ENCODE measurements at regions not wholly inside any gene's neighbourhood (a gene's known extent, or its start where the extent isn't known, plus 50 kb on each side); places are given as distances from the start of the nearest gene placed in this dataset.

GRCh38 chr5:175285261-175285660 lies 158.7 kb downstream of the DRD1 start:
- Histone ChIP-seq H3K4me1 (ENCODE audit: control insufficient read depth in 1 of 2, insufficient read depth in 2 of 2, low read length in 2 of 2) (peaks cover 3 to 11% of the 10 kb centered on the region in 2 experiments), H3K27ac (ENCODE audit: low read depth, low read length) (no peak overlapping the region), H4K12ac (ENCODE audit: low read depth, low read length) (no peak overlapping the region), H3K18ac (ENCODE audit: low read length) (no peak overlapping the region), H3K9ac (ENCODE audit: low read length) (no peak overlapping the region), H3K27me3 (ENCODE audit: insufficient read depth, low read length) (no peaks in the 10 kb centered on the region), H3K79me2 (ENCODE audit: control insufficient read depth, insufficient read depth, low read length, poor library complexity) (peaks cover 2% of the 10 kb centered on the region), H3K36me3 (ENCODE audit: control insufficient read depth in 1 of 2, insufficient read depth in 2 of 2, low read length in 2 of 2) (no peaks in the 10 kb centered on the region), H2BK5ac (ENCODE audit: low read depth, low read length, poor library complexity) (no peak overlapping the region), H4K8ac (ENCODE audit: low read depth, low read length) (no peak overlapping the region), H3K9me3 (ENCODE audit: insufficient read depth, low read depth, low read length) (peaks cover 2% of the 10 kb centered on the region), H3K4me2 (ENCODE audit: low read length) (no peak overlapping the region), H3K79me1 (ENCODE audit: low read length) (peaks cover 14% of the 10 kb centered on the region), H2BK12ac (ENCODE audit: low read length) (no peak overlapping the region), H3K4ac (ENCODE audit: low read depth, low read length) (no peak overlapping the region), H4K91ac (ENCODE audit: low read depth, low read length) (no peak overlapping the region), H2AFZ (ENCODE audit: insufficient read depth, low read length, poor library complexity) (no peak overlapping the region), H3K14ac (ENCODE audit: low read length) (no peak overlapping the region), H2AK5ac (ENCODE audit: low read length) (no peak overlapping the region), H2BK120ac (ENCODE audit: insufficient read depth, low read length, poor library complexity) (no peak overlapping the region), H3K4me3 (ENCODE audit: low read depth, low read length) (no peak overlapping the region), H3K23ac (ENCODE audit: low read length) (no peak overlapping the region)
- peak; percentile 35 to 80 for DNase-seq

DNA sequence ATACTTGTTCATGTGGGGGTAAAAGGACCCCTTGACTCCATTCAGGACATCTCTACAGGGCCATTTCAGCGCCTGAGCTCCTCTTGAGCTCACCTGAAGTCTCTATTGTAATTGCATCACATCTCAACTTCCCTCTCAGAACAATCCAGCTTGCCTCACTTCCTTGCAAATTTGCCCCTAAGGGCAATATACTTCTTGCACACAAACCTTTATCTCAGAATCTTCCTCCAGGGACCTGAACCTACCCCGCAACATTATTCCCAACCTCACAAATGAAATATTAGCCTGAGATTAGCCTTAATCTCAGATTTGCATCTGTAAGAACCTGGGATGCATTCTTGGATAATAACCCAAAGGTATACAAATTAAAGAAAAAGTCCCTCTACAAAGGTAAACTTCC lies 159.2 kb downstream of the DRD1 start:
- H4K91ac ChIP-seq (ENCODE audit: low read depth, low read length), result no peak overlapping the region
- peaks cover 14% of the 10 kb centered on the region for H3K79me1 ChIP-seq (ENCODE audit: low read length)
- no peak overlapping the region for H3K4me3 ChIP-seq (ENCODE audit: low read depth, low read length)
- no peak overlapping the region for H2BK12ac ChIP-seq (ENCODE audit: low read length)
- H3K23ac ChIP-seq (ENCODE audit: low read length), result no peak overlapping the region
- H3K9me3 ChIP-seq (ENCODE audit: insufficient read depth, low read depth, low read length), result peaks cover 2% of the 10 kb centered on the region
- no peak overlapping the region for H2BK5ac ChIP-seq (ENCODE audit: low read depth, low read length, poor library complexity)
- peak; percentile 69 to 98 for DNase-seq
- WGBS (ENCODE audit: extremely low coverage, insufficient coverage, insufficient read length), result no CpG with 5 or more reads among the region's 2 CpGs
- H3K9ac ChIP-seq (ENCODE audit: low read length), result no peak overlapping the region
- H2BK120ac ChIP-seq (ENCODE audit: insufficient read depth, low read length, poor library complexity), result no peak overlapping the region
- H3K4me1 ChIP-seq (ENCODE audit: control insufficient read depth in 1 of 2, insufficient read depth in 2 of 2, low read length in 2 of 2), result peaks cover 3 to 9% of the 10 kb centered on the region in 2 experiments
- H3K36me3 ChIP-seq (ENCODE audit: control insufficient read depth in 1 of 2, insufficient read depth in 2 of 2, low read length in 2 of 2), result no peaks in the 10 kb centered on the region
- no peak overlapping the region for H3K4me2 ChIP-seq (ENCODE audit: low read length)
- no peak overlapping the region for H4K8ac ChIP-seq (ENCODE audit: low read depth, low read length)
- H3K18ac ChIP-seq (ENCODE audit: low read length), result no peak overlapping the region
- no peak overlapping the region for H2AK5ac ChIP-seq (ENCODE audit: low read length)
- H4K12ac ChIP-seq (ENCODE audit: low read depth, low read length), result no peak overlapping the region
- H3K27ac ChIP-seq (ENCODE audit: low read depth, low read length), result no peak overlapping the region
- H3K27me3 ChIP-seq (ENCODE audit: insufficient read depth, low read length), result no peaks in the 10 kb centered on the region
- H3K4ac ChIP-seq (ENCODE audit: low read depth, low read length), result no peak overlapping the region
- H2AFZ ChIP-seq (ENCODE audit: insufficient read depth, low read length, poor library complexity), result no peak overlapping the region
- no peak overlapping the region for H3K14ac ChIP-seq (ENCODE audit: low read length)
- peaks cover 2% of the 10 kb centered on the region for H3K79me2 ChIP-seq (ENCODE audit: control insufficient read depth, insufficient read depth, low read length, poor library complexity)

DNA sequence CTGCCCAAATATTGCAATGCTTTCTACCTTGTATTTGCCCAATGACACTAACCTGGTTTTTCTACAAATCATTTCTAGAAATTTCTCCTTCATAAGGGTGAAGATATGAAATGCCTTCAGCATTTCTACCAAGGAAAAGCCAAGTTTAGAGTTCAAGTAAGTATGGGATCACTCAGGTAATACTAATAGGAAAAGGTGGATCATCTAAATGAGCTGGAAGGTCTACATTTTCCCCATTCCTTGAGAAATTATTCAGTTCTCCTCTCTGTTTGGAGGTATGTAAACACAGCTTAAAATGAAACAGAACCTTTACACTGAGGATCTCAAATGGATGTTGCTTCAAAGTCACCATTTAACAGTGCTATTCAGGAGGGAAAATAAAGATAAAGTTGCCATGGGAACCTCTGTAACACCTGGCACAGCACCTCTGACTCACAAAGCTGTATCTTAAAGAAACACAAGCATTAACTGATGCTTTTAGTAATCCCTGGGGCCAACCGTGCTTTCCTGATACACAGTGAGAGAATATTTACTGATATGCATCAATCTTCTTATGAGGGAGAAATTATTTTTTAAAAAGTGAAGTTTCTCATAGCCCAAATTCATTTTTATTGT lies 161.3 kb downstream of the DRD1 start:
- Histone ChIP-seq H2AK5ac (ENCODE audit: low read length) (no peak overlapping the region), H3K27me3 (ENCODE audit: insufficient read depth, low read length) (no peaks in the 10 kb centered on the region), H3K4ac (ENCODE audit: low read depth, low read length) (no peak overlapping the region), H2BK12ac (ENCODE audit: low read length) (no peak overlapping the region), H3K79me2 (ENCODE audit: control insufficient read depth, insufficient read depth, low read length, poor library complexity) (no peaks in the 10 kb centered on the region), H4K91ac (ENCODE audit: low read depth, low read length) (no peak overlapping the region), H2BK120ac (ENCODE audit: insufficient read depth, low read length, poor library complexity) (no peak overlapping the region), H3K18ac (ENCODE audit: low read length) (no peak overlapping the region), H2AFZ (ENCODE audit: insufficient read depth, low read length, poor library complexity) (no peak overlapping the region), H3K4me3 (ENCODE audit: low read depth, low read length) (no peak overlapping the region), H3K23ac (ENCODE audit: low read length) (no peak overlapping the region), H3K9me3 (ENCODE audit: insufficient read depth, low read depth, low read length) (no peaks in the 10 kb centered on the region), H4K8ac (ENCODE audit: low read depth, low read length) (no peak overlapping the region), H3K27ac (ENCODE audit: low read depth, low read length) (no peak overlapping the region), H3K36me3 (ENCODE audit: control insufficient read depth in 1 of 2, insufficient read depth in 2 of 2, low read length in 2 of 2) (no peaks in the 10 kb centered on the region), H3K14ac (ENCODE audit: low read length) (no peak overlapping the region), H3K9ac (ENCODE audit: low read length) (no peak overlapping the region), H3K79me1 (ENCODE audit: low read length) (peaks cover 6% of the 10 kb centered on the region), H3K4me1 (ENCODE audit: control insufficient read depth in 1 of 2, insufficient read depth in 2 of 2, low read length in 2 of 2) (peaks cover 0 to 5% of the 10 kb centered on the region in 2 experiments), H2BK5ac (ENCODE audit: low read depth, low read length, poor library complexity) (no peak overlapping the region), H3K4me2 (ENCODE audit: low read length) (no peak overlapping the region), H4K12ac (ENCODE audit: low read depth, low read length) (no peak overlapping the region)
- DNase-seq, result peak; percentile 86 to 98
- WGBS (ENCODE audit: extremely low coverage, insufficient coverage, insufficient read length), result no CpG with 5 or more reads among the region's 1 CpG

GRCh38 chr5:175281714-175282113 lies 162.3 kb downstream of the DRD1 start:
- H4K8ac ChIP-seq (ENCODE audit: low read depth, low read length), result no peak overlapping the region
- no peak overlapping the region for H3K14ac ChIP-seq (ENCODE audit: low read length)
- no peak overlapping the region for H4K91ac ChIP-seq (ENCODE audit: low read depth, low read length)
- H4K12ac ChIP-seq (ENCODE audit: low read depth, low read length), result no peak overlapping the region
- H3K4me3 ChIP-seq (ENCODE audit: low read depth, low read length), result no peak overlapping the region
- H3K4me2 ChIP-seq (ENCODE audit: low read length), result no peak overlapping the region
- H3K9me3 ChIP-seq (ENCODE audit: insufficient read depth, low read depth, low read length), result no peaks in the 10 kb centered on the region
- no peak overlapping the region for H3K27ac ChIP-seq (ENCODE audit: low read depth, low read length)
- no peaks in the 10 kb centered on the region for H3K27me3 ChIP-seq (ENCODE audit: insufficient read depth, low read length)
- no peak overlapping the region for H3K23ac ChIP-seq (ENCODE audit: low read length)
- no peak overlapping the region for H2BK5ac ChIP-seq (ENCODE audit: low read depth, low read length, poor library complexity)
- WGBS (ENCODE audit: extremely low coverage, insufficient coverage, insufficient read length), result no CpG with 5 or more reads among the region's 2 CpGs
- H3K36me3 ChIP-seq (ENCODE audit: control insufficient read depth in 1 of 2, insufficient read depth in 2 of 2, low read length in 2 of 2), result no peaks in the 10 kb centered on the region
- no peak overlapping the region for H2BK120ac ChIP-seq (ENCODE audit: insufficient read depth, low read length, poor library complexity)
- no peak overlapping the region for H2BK12ac ChIP-seq (ENCODE audit: low read length)
- no peaks in the 10 kb centered on the region for H3K79me1 ChIP-seq (ENCODE audit: low read length)
- H3K18ac ChIP-seq (ENCODE audit: low read length), result no peak overlapping the region
- H3K9ac ChIP-seq (ENCODE audit: low read length), result no peak overlapping the region
- H2AK5ac ChIP-seq (ENCODE audit: low read length), result no peak overlapping the region
- DNase-seq, result no peak
- no peaks in the 10 kb centered on the region for H3K79me2 ChIP-seq (ENCODE audit: control insufficient read depth, insufficient read depth, low read length, poor library complexity)
- no peak overlapping the region for H3K4ac ChIP-seq (ENCODE audit: low read depth, low read length)
- no peaks in the 10 kb centered on the region for H3K4me1 ChIP-seq (ENCODE audit: control insufficient read depth in 1 of 2, insufficient read depth in 2 of 2, low read length in 2 of 2)
- no peak overlapping the region for H2AFZ ChIP-seq (ENCODE audit: insufficient read depth, low read length, poor library complexity)
